Fibroblast of upper back skin (primary cell): ENCODE measurements at regions not wholly inside any gene's neighbourhood (a gene's known extent, or its start where the extent isn't known, plus 50 kb on each side); places are given as distances from the start of the nearest gene placed in this dataset.
"Not testable (repeated sequence)": the region's sequence is repeated elsewhere in the genome, so short reads cannot be mapped to it uniquely, and the experiment has no call there.

Experiments used
- DNase-seq: peaks from one replicate; pipeline ENCODE4 v3.0.0-alpha.2; 2013

DNA sequence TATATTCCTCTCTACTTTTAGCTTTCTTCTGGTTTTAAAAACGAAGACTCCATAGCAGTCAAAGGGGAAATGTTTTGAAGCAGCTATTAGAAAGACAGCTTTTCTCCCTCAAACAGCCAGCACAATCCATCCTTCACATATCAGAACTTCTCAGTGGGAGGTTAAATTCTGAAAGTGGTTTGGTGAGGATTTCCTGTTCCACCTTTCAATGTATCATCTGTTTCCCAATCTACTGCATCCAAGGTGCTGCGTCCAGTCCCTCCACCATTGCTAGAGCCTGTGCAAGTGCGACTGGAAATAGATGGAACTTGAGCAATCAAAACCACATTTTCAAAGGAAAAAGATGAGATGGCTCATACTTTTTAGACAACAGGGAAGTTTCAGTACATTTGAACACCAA is 508.3 kb upstream of the ARID1B start:
- no peak for DNase-seq

DNA sequence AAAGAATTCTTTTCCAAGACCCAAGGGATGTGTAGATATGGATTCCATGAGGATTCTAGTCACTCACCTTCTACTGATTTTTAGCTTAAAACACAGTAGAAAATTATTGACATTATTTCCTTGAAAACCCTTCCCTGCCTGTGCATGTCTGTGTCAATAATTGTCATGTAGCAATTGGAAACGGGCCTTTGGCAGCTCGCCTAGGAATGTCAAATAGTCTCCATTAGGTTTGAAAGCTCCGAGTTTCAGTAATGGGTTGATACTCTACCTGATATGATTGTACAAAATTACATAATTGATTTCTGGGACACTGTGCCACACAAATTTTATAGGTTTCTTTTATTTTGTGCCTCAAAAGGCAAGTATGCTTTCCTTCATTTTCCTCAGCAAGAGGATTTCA is 515.2 kb upstream of the ARID1B start:
- DNase-seq = no peak

DNA sequence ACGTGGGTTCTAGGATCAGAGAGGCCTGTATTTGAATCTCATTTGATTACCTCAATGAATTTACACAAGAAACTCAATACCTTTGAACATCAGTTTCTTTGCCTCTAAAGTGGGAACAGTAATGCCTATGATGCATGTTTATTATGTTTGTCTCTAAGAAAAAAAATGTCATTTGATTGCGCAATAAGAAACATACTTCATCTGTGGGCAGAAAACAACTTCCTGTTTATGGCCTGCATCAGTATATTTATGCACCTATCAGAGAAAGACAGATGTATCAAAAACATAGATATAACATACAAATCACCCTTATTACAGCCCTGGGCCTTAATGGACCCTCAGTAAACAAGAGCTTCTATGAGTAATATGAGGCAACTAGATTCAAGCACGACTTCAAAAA is 516.4 kb upstream of the ARID1B start:
- DNase-seq = no peak

DNA sequence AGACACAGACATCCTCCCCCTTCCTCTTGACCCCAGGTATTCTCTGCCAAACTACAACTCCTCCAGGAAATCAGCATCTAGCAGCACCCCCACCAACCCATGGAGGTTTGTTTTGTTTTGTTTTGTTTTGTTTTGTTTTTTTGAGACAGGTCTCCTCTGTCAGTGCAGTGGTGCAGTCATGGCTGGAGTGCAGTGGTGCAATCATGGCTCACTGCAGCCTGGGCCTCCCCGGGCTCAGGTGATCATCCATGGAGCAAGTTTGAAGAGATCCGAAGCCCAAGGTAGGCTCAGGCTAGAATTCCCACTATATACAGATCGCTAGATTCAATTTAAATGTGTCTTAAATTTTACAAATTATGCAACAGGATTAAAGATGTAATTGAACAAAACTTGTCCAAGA is 518.2 kb upstream of the ARID1B start:
- DNase-seq = no peak

DNA sequence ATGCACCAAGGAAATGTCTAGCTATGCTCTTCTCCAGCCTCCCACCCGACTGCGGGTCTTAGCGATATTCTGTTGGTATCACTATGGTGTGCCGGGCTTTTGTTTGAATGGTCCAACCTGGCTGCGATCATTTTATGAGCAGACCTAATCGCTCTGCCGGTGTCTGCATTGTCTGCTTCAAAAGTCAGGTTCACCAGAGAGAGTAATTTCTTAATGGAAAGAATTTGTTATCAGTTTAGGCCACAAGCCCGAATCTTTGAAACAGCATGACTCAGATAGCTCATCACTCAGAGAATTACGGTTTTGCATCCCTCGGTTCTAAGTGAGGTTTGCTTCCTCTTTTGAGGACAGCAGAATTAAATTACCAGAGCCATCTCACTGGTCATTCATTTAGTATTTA is 521.0 kb upstream of the ARID1B start:
- DNase-seq = peak; percentile 2

DNA sequence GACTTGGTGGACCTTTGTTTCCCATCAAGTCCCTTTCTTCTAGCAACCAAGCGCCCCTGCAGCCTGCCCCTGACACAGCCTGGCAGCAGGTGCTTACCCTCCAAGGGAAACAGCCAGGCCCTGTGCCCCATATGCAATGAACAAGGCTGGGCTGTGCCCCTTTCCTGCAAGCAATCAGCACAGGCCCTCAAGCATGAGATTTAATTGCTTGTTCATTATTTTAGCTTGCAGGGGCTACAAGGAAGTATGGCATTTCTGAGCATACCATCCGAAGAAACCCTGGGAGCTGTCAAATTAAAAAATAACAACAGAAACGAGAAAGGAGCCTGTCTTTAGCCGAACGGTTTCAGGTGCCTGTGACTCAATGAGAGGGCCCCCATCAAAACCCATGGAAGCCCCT is 522.9 kb upstream of the ARID1B start:
- no peak for DNase-seq

DNA sequence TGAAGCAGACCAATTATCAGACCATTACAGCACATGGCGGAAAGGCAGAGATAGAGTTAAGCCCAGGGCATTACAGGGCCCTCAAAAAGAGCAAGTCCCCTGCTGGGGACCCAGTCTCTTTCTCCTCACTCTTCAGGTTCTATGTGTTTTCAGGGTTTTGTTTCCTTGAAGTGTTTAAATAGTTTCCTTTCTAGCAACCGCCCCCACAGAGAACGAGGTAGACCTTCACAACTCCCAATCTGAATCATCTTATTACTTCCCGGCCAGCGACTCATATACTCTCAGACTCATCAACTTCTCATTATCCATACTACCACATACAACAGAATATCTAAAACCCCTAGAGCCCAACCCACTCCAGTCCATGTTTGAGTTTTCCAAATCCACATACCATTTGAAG is 526.6 kb upstream of the ARID1B start:
- peak; percentile 23 for DNase-seq

DNA sequence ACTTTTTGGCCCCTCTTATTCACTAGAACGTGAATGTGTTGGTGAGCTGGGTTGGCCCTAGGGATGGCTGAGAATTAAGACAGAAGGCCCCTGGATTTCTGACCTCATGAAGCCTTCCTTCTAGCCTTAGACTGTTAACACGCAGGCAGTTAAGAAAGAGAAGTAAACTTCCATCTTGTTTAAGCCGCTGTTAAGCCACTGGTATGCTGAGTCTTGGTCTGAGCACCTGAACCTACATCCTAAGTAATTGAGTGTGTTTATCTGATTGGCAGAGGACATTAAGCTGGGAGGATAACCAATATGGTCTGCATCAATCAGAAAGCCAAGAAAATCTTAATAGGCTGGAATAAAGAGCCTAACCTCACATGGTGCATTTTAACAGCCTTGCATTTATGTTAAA is 535.0 kb upstream of the ARID1B start:
- no peak for DNase-seq

DNA sequence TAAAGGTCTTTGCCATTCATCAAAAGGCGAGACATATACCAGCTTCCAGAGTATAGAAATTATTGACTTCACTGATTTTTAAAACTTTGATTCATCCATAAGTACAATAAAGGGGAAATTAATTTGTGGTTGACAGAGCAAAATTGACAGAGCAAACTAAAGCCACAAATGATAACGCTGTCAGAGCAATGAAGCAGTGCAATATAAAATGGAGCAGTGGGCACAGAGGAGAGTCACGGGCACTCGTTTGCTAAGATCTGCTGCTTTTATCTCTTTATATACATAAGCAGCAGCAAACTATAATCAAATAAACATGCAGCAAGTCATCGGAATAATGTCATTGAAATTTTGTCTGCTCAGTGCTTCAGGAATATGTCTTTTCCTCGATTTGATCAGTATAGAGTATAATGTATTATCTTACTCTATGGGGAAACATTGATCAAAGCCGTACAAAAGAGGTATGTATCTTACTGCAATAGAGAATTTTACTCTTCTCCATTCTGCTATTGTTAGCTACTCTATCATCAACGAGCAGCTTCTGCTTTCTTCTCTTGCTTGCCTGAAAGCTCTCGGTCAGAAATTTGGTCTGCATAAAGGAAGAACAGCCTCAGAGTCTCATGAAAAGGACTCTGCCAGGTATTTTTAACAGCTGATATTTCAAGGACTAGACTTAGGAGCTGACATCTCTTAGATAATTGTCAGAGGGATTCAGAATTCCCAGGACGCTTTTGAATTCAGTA is 546.0 kb upstream of the ARID1B start:
- DNase-seq = no peak

DNA sequence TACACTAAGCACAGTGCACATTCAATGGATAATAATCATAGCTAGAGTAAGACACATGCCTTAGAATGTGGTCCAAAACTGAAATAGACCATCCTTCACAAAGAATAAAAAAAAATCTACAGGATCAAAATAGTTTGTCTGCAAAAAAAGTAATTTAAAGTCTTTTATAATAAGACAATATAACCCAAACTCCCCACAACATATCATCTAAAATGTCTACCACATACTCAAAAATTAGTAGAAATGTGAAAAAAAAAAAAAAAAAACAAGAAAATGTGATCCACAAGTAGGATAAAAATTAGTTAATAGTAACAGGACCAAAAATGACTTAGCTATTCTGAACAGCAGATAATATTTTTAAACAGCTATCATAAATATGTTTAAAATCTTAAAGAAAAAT is 557.2 kb upstream of the ARID1B start:
- DNase-seq = no peak

DNA sequence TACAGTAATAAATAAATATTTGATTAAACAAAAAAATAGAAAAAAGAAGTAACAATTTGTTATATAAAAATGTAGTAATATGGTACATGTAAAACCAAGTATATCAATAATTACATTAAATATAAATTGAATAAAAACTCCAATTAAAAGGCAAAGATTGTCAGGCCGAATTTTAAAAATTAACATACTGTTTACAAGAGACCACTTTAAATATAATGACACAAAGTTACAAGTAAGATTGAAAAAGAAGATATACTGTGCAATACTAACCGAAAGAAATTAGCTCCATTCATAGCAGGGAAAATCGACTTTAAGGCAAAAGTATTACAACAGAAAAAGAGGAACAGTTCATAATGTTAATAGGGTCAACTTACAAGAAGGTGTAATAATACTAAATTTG is 571.5 kb upstream of the ARID1B start:
- DNase-seq = no peak

DNA sequence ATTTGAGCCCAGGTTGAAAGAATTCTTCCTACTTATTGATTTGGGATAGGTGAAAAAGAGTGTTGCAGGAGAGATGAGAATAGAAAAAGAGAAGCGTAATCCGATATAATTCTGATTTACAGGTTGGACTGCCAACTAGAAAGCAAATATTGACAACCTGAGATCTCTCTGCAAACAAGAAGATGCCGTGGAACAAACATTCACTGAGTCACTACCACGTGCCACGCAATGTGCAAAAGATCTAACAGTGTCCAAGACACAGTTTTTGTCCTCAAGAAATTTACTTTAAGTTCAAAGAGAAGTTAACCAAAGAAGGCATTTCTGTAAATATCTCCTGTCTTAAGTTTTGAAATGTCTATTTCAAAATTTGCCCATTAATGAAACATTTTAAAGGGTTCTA is 578.0 kb upstream of the ARID1B start:
- DNase-seq = no peak

DNA sequence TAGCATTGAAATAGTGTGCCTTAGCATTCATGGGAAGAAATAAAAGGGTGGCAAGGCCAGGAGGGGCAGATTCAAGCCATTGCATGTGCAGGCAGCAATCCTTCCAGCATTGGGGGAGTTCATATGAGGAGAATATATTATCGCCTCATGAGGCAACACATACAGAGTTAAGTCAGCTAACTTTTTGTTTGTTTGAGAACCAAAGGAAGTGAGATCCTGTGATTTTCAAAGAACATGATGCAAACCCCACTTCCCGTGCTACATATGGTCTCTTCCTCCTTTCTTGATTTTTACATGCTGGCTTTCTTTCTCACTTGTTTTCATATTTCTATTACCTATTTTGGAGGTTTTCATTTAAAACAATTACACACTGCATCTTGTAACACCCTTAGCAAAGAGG is 579.7 kb upstream of the ARID1B start:
- DNase-seq = no peak

DNA sequence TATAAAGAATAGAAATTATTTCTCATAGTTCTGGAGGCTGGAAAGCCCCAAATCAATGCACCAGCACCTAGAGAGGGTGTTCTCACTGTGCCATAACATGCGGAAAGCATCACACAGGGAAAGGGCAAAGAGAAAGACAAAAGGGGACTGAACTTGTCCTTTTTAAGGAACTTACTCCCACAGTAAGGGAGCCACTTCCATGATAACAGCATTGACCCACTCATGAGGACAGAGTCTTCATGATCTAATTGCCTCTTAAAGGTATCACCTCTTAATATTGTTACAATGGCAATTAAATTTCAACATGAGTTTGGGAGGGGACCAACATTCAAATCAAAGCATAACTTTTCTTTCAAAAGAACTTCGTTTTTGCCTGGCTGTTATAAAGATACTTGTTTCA is 582.2 kb upstream of the ARID1B start:
- DNase-seq = no peak

DNA sequence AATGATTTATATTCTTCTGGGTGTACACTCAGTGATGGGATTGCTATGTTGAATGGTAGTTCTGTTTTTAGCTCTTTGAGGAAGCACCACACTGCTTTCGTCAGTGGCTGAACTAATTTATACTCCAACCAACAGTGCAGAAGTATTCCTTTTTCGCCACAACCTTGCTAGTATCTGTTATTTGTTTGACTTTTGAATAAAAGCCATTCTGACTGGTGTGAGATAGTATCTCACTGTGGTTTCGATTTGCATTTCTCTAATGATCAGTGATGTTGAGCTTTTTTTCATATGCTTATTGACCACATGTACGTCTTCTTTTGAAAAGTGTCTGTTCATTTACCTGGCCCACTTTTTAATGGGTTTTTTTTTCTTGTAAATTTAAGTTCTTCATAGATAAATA is 583.8 kb upstream of the ARID1B start:
- DNase-seq = no peak

DNA sequence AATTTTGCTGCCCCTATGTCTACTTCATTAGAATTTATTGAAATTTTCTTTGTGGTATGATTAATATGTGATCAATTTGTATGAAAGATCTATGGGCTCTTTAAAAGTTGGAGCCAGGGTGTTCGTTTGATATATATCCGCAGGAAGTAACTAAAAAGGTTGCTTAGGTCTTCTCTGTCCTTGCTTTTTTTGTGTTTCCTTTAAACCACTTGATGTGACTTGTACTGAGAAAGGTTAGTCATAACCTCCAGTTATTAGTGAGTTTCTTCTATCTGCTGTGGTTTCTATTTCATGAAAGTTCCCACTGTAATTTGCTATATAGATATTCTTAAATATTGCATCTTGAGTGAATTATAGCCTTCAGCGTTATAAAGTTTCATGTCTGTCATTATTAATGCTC is 585.3 kb upstream of the ARID1B start:
- DNase-seq = no peak

DNA sequence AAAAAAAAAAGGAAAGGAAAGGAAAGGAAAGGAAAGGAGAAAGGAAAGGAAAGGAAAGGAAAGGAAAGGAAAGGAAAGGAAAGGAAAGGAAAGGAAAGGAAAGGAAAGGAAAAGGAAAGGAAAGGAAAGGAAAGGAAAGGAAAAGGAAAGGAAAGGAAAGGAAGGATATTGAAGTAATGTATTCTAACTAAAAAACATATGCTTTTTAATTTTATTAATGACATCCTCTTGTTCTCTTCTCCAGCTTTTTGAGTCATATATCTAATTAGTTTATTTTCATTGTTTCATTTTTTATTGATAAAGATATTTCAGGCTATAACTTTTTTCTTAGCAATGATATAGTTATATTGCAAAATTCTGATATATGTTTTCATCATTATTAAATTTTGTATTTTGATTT is 585.8 kb upstream of the ARID1B start:
- not testable (repeated sequence) for DNase-seq

DNA sequence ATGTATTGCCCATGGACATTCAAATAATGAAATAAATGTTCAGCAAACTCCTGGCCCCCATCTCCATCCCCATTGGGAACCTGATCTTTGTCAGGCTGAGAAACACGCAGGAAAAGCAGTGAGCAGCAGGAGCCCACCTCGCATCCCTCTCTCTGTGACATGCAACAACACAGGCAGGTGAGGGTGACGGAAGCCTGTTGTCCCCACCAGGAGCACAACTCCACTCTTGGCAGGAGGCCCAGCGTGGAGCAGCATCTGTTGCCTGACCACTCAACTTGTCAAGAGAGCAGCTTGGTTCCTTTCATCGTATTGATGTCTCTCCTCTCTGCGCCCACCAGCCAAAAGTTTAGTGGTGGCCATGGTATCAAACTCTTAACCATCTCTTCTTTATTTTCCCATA is 586.9 kb upstream of the ARID1B start:
- DNase-seq = no peak

DNA sequence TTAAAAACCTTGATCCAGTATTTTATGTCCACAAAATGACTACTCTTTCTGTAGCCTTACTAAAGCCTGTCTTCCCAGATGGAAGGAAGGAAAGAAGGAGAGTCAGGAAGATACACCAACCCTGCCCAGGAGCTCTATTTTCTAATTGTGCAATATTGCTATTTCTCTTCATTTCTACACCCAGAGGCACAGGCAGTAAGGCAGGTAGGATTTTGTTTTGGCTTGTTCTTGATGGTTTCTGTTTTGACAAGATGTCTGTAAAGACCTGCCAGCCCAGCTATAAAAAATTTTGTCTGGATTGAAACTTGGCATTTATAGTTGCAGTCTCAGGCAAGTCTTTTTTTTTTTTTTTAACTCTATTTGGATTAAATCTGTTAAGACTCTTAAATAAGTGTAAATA is 587.5 kb upstream of the ARID1B start:
- DNase-seq = no peak

DNA sequence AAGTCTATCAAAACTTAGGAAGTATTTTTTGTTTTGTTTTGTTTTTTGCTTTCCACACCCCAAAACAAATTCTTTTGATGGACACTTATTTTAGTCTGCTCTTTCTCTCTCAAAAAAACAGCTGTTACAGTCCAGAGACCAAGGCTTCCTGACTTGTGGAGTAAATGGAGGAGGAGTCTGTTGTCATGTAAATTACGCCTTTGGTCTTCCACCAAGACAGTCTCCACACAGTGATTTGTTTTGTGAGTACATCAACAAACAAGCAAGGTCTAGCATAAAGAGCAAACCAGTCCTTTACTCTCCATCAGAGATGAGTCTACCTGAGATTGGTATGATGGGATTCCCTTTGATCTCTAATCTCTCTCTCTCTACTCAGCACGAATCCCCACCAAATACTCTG is 588.0 kb upstream of the ARID1B start:
- no peak for DNase-seq

DNA sequence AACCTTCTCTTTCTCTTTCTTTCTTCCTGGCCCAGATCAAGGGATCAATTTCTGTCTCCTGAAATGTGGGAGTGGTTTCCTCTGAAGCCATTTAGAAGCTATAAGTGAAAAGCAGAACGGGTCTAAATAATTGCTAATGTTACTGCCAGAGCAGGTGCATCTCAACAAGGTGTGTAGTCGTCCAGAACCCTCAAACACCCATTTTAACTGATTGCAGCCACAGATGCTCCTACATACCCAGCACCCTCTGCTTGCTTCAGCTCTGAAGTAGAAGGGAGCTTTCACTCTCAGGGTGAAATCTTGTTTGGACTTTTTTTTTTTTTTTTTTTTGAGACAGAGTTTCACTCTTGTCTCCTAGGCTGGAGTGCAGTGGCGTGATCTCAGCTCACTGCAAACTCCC is 592.1 kb upstream of the ARID1B start:
- no peak for DNase-seq

DNA sequence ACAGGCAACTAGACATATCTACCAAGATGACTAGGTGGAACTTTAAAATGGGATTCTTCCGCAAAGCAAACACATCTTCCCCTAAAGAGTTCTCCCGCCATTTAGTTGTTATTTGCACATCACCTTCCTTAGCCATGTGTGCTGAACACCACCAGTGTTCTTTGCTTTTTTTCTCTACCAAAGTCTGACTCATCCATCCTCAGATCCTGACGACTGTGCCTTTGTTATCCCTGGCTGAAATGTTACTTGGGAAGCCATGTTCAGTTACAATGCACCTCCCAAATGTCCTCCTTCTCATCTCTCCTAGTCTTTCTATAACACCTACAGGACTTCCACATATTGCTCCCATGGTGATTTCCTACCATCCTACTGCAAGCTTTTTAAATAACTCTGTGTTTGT is 593.5 kb upstream of the ARID1B start:
- DNase-seq = no peak

DNA sequence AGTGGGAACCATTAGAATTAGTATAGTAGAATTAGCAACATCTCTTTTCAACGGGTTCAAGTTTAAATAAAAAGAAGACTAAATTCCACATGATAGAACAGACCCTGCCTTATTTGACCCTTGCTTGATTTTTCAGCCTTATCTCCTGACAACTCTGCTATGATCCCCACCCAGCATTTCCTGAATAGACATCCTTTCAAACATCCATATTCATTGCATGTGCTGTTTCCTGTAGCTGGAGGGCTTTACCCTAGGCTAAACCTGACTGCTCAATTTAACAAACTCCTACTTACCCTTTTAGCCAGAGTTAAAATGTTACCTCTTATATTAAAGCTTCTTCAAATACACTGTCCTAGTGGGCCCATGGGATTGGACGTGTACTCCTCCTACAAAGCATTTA is 594.8 kb upstream of the ARID1B start:
- DNase-seq = no peak

DNA sequence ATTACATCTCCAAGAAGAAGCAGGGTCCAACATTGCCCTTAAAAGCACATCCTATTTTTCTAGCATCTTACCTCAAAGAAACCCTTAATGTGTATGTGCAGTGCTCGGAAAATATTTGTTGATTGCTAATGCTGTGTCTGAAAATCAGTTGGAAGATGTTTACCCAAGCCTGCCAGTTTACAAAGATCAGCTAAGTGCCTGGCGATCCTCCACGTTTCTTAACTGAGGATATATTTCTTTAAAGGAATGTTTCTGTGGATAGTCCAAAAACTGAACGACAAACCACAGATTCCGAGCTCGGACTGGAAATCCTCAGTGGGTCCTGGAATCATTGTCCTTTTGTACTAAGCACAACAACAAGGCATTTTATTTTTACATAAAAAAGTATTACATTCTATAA is 595.7 kb upstream of the ARID1B start:
- no peak for DNase-seq

DNA sequence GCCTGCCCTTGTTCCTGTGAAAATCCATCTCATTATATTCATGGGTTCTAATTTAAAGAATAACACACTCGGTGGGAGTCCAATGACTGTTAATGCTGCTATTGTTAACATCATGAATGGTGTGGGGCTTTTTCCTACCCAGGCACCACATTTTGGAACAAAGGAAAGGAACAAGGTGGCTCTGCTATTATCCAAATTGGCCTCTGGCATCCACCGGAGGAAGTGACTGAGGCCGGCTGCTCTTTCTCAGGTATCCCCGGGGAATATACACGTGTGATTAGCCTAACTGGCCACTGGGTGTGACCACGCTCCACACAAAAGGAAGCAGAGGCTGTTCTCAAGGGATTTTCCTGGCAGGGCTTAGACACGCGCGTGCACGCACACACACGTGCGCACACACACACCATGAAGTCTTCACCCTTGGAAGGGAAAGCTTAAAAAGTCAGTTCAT is 601.2 kb upstream of the ARID1B start:
- DNase-seq = no peak

DNA sequence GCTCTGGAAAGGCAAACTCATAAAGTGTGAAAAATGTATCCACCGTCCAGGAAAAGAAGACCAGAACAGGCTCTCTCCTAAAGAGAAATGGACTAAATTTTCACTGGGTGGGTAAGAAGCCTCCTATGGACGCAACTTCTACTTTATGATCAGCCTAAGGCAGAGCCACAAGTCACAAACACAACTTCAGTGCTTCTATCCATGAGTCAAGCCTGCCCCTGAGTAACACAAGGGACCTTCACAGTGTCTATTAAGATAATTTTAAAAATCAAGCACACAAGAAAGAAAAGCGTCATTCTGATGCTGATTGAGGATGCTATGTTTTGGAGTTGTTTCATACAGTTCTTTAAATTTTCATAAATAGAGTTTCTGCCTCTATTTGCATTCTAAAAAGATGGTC is 601.7 kb upstream of the ARID1B start:
- DNase-seq = no peak
